ENCODE measurements at regions not wholly inside any gene's neighbourhood (a gene's known extent, or its start where the extent isn't known, plus 50 kb on each side); places are given as distances from the start of the nearest gene placed in this dataset.

DNA sequence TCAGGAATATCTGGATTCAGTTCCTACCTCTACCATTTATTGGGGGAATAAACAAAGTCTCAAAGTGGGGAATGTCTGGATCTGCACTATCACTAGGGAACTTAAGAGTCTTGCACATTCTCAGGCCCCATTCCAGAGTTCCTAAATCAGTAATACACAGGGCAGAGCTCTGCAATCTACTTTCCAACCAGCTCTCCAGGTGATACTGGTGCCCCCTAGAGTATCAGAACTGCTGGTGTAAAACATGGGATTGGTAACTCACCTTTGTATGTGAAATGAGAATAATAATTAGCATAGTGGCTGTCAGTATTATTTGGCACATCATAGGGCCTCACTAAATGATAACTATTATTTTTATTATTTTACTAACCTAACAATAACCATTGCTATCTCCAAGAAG lies 278.8 kb upstream of the IMPG1 start:
- TF ChIP-seq POLR2AphosphoS5 (IDR thresholded peaks at IDR 0.05; ENCODE audit: low read depth, low read length) = no peak
- TF ChIP-seq SIN3A (IDR thresholded peaks at IDR 0.05; ENCODE audit: borderline replicate concordance, insufficient read depth, low read length) = no peak
- no peak for TF ChIP-seq TAF1 (IDR thresholded peaks at IDR 0.05; ENCODE audit: borderline replicate concordance, insufficient read depth, low read length)
- no peak for TF ChIP-seq REST (IDR thresholded peaks at IDR 0.05; ENCODE audit: insufficient read depth in 1 of 2, low read depth in 2 of 2, low read length in 2 of 2)
- no peak for TF ChIP-seq FOXP2 (optimal IDR thresholded peaks at IDR 0.05; ENCODE audit: borderline replicate concordance, extremely low read depth, extremely low read length, insufficient read depth)

All from PFSK-1 (cell line).